DOHH2 (cell line): ENCODE measurements at regions not wholly inside any gene's neighbourhood (a gene's known extent, or its start where the extent isn't known, plus 50 kb on each side); places are given as distances from the start of the nearest gene placed in this dataset.

ENCODE experiments used
- EZH2phosphoT487 ChIP-seq: fragments of 200-600 bp; sonication (generic); IDR thresholded peaks from 2 replicates; pipeline ENCODE4 v1.6.1; 2017; ENCODE audit warnings: borderline replicate concordance, mild to moderate bottlenecking, antibody characterized with exemption, low read length, moderate library complexity, mixed read lengths
- TF ChIP-seq, protein P1 (sequence below): fragments of 200-600 bp; sonication (generic); IDR thresholded peaks from one replicate; pipeline ENCODE4 v1.5.1; 2014; ENCODE audit warnings: antibody characterized with exemption, mild to moderate bottlenecking, low read depth, low read length; ENCODE audit not compliant: poor library complexity, severe bottlenecking

DNA sequence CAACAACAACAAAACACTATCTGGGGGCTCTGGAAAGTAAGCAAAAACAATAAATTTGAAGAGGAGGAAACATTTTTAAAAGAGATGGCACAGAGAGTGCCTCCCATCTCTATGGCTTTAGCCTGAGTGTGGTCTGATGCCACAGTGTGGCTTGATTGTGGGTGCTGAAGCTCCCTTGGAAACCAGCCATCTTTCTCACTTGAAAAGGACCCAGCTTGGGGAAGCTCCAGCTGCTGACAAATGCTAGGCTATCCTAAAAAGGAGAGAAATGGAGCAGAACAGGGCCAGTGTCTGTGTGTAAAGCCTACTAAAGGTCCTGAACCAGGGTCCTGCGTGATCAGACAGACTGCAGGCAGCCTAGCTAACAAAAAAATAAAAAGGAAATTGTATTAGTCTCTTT is 642.0 kb upstream of the PTBP2 start:
- TF ChIP-seq, protein P1, sequence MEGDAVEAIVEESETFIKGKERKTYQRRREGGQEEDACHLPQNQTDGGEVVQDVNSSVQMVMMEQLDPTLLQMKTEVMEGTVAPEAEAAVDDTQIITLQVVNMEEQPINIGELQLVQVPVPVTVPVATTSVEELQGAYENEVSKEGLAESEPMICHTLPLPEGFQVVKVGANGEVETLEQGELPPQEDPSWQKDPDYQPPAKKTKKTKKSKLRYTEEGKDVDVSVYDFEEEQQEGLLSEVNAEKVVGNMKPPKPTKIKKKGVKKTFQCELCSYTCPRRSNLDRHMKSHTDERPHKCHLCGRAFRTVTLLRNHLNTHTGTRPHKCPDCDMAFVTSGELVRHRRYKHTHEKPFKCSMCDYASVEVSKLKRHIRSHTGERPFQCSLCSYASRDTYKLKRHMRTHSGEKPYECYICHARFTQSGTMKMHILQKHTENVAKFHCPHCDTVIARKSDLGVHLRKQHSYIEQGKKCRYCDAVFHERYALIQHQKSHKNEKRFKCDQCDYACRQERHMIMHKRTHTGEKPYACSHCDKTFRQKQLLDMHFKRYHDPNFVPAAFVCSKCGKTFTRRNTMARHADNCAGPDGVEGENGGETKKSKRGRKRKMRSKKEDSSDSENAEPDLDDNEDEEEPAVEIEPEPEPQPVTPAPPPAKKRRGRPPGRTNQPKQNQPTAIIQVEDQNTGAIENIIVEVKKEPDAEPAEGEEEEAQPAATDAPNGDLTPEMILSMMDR, result no peak
- no peak for TF ChIP-seq EZH2phosphoT487
